Prostate gland (tissue), 2 donors: ENCODE measurements at regions not wholly inside any gene's neighbourhood (a gene's known extent, or its start where the extent isn't known, plus 50 kb on each side); places are given as distances from the start of the nearest gene placed in this dataset.

Source experiments
- POLR2A ChIP-seq: fragments of 450-650 bp; IDR thresholded peaks from one replicate; pipeline ENCODE4 v1.6.1; 2016; ENCODE audit warnings: antibody characterized with exemption, mild to moderate bottlenecking
- POLR2AphosphoS5 ChIP-seq: sonication (generic); formaldehyde crosslinking; IDR thresholded peaks from one replicate; pipeline ENCODE4 v1.6.1; 2017; ENCODE audit warnings: antibody characterized with exemption
- TF ChIP-seq, protein P1 (sequence below), 4 experiments: fragments of 200-600 bp in 2 of 4; fragments of 450-650 bp in 2 of 4; sonication (generic) in 2 of 4; IDR thresholded peaks; 1 replicate in 3 of 4; 2 replicates in 1 of 4; pipeline ENCODE4 v1.5.1; 2016 to 2019; ENCODE audit warnings: antibody characterized with exemption in 4 of 4, mild to moderate bottlenecking in 2 of 4, moderate library complexity in 2 of 4

- no peak for TF ChIP-seq POLR2A
- TF ChIP-seq, protein P1, sequence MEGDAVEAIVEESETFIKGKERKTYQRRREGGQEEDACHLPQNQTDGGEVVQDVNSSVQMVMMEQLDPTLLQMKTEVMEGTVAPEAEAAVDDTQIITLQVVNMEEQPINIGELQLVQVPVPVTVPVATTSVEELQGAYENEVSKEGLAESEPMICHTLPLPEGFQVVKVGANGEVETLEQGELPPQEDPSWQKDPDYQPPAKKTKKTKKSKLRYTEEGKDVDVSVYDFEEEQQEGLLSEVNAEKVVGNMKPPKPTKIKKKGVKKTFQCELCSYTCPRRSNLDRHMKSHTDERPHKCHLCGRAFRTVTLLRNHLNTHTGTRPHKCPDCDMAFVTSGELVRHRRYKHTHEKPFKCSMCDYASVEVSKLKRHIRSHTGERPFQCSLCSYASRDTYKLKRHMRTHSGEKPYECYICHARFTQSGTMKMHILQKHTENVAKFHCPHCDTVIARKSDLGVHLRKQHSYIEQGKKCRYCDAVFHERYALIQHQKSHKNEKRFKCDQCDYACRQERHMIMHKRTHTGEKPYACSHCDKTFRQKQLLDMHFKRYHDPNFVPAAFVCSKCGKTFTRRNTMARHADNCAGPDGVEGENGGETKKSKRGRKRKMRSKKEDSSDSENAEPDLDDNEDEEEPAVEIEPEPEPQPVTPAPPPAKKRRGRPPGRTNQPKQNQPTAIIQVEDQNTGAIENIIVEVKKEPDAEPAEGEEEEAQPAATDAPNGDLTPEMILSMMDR (IDR thresholded peaks at IDR 0.05): no peak
- no peak for TF ChIP-seq POLR2AphosphoS5
Observed at GRCh38 chr22:46081831-46082210, 68.5 kb upstream of the PPARA start.
